Activated CD4-positive, CD25-positive, alpha-beta regulatory T cell (primary cell): ENCODE measurements at regions not wholly inside any gene's neighbourhood (a gene's known extent, or its start where the extent isn't known, plus 50 kb on each side); places are given as distances from the start of the nearest gene placed in this dataset.
"Not testable (repeated sequence)": the region's sequence is repeated elsewhere in the genome, so short reads cannot be mapped to it uniquely, and the experiment has no call there.

ENCODE experiments used
- DNase-seq, 4 experiments: peaks; one replicate each; lab custom pipeline; 2025; lab: John Stamatoyannopoulos, UW

- DNase-seq = not testable (repeated sequence)
These were observed 54.1 kb upstream of the NBPF9 start for GRCh38 chr1:149157409-149157808.

DNA sequence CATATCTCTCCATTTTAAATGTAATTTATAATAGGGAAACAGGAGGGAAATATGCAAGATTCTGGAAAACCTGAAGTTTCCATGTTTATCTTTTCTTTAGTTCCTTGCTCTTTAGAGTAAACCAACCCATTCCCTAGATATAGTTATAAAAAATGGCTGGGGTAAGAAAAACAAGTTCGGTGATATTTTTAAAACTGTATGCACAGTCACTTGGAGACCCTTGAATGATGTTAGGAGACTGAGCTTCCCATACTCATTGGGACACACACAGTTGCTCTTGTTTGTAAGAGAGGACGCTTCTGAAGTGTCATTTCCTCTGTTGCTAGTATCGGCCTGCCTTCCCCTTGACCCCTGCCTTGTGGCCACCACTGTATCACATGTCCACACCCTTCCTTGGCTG is 55.0 kb upstream of the NBPF9 start:
- DNase-seq = not testable (repeated sequence)

DNA sequence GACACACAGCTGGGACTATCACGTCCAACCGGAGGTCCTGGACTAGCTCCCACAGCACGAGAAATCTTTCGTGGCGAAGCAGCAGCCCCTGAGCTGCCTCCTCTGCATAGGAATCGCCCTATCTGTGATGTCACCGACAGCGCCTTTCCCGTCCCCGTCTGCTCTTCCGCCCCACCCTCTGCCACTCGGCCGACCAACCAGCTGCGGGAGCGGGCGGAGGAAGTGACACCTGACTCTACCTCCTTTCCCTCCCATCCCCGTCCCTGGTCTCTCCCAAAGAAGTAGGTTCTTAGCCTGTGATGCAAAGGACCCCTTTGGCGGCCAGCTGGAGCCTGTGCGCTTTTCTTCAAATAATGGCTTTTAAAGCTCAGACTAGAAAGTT is 59.7 kb upstream of the NBPF9 start:
- not testable (repeated sequence) for DNase-seq

- not testable (repeated sequence) for DNase-seq
These were observed 71.4 kb upstream of the NBPF9 start for GRCh38 chr1:149174765-149175164.

DNA sequence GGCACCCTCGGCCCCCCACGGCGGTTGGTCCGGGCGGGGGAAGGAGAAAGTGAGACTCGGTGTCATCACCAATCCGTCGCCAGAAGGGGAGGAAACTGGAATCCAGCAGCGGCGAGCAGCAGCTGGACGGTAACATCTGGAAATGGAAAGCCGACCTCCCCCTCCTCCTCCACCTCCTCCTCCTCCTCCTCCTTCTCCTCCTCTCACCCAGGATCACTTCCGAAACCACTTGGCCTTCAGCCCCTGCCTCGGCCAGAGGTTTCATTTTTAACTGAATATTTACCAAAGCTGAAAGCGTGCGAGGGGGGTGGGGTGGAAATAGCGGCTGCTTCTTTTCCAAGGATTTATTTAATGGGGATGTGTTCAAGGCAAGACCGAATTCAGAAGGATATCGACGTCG is 72.5 kb upstream of the NBPF9 start:
- DNase-seq = not testable (repeated sequence)

DNA sequence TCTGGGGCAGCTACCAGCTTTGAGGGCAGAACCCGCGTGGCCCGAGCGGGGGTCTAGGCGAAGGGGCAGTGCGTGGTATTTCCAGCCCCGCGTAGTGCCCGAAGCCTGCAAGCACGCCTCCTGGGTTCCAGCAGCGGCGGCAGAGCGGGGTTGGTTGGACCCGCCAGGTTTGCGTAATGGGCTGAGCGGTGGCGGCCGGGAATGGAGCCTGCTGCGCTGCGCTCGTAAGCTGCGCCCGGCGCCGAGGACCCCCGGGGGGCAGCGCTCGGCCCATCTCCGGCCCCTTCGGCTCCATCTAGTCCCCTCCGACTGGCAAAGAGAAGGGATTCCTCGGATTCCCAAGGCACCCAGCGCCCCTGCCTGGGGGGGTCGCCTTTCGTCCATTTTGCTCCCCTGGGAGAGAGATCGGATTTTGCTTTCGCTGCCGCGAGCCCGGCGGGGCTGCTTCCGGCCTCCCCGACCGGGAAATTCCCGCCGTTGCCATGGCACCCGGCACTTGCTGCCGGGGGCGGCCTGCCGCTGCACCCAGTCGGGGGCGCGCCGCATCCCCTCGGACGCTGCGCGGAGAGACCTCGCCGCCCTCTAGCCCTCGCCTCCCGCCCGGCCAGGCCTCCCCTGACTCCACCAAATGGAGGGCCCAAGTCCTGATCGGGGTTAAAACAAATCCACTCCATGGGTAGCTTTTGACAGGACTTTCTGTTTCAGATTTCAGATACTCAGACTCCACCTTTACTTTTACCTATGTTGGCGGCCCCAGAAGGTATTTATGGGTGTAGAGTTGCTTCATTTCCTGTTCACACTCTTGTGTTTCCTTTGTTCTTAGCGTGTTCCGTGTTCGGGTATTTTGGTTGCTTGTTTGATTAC is 73.3 kb upstream of the NBPF9 start:
- DNase-seq = peak; percentile 5 to 38 (median 24)

GRCh38 chr1:149190742-149191141 is 87.4 kb upstream of the NBPF9 start:
- not testable (repeated sequence) for DNase-seq

DNA sequence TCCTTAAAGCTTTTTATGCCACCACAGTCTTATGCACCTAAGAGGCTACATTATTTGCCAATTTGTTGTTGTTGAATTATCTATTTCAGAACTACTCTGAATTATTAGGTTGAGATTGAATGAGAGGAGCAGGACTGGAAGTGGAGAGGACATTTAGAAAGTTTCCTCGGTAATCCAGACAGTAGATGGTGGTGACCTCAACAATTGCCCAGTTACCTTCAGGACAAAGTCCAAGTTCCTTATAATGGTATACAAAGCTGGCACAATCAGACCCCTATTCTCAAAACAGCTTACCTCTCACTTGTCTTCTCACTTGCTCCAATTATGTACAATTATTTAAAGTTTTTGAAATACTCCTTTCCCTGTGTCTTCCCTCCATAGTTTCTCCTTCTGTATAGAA is 93.3 kb upstream of the NBPF9 start:
- DNase-seq = not testable (repeated sequence)

GRCh38 chr1:149200567-149200966 is 97.2 kb upstream of the NBPF9 start:
- DNase-seq = not testable (repeated sequence)

- DNase-seq = not testable (repeated sequence)
These were observed 98.9 kb upstream of the NBPF9 start for GRCh38 chr1:149202283-149202682.

DNA sequence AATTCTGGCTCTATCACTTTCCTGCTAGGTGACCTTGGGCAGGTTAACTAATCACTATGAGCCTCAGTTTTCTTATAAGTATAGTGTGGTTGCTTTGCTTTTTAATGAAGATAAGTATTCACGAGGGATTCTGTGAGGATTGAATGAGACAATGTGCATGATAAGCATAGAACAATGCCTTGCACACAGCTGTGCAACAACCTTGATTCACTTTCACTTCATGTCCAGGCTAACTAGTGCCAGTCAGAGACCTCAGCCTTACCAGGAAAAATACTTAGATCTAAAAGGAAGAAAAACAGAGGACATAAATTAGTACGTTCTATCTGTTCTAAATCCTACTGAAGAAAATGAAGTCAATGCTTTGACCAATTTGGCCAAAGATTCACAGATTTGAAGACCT is 101.0 kb upstream of the NBPF9 start:
- not testable (repeated sequence) for DNase-seq

DNA sequence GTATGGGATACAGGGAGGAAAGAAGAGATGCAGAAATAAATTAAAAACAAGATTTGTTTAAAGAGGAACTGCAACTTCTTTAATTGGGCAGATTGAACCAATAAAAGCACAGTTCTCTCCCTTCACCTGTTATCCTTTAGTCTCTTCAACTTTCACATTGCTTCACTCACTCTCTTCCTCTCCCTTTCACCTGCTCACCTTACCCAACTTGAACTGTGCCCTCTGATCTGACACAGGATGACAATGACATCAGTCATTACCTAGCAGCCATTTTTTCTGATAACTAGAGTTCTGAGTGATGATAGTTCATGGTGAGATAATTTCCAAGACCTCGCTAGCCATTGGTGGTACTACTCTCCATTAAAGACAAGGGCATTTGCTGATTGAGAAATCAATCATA is 105.5 kb upstream of the NBPF9 start:
- DNase-seq = not testable (repeated sequence)

DNA sequence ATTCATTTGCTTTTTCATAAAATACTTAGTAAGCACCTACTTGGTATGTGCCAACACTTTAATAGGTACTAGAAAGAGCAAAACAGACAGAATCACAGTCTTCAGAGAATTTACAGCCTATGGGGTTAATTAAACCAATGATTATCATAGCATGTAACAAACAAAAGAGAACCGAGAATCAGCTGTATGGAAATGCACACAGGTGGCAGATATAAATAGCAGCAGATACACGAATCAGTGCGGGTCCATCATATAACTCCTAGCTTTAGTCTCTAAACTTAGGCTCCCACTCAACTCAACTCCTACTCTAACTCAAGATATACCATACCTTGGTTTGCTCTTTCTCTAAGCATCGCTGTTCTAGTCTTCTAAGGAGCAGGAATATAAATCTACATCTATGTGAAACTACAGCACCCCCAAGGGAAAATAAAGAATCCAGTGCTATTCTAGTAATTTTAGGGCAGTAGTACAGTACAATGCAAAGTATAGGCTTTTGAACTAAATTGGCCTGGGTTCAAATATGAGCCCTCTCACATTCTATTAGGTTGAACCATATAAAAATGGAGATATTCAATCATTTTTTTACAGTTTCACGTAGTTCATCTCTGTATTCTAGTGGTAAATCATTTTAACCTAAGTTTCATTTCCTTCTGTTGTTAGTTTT is 108.5 kb upstream of the NBPF9 start:
- not testable (repeated sequence) for DNase-seq

DNA sequence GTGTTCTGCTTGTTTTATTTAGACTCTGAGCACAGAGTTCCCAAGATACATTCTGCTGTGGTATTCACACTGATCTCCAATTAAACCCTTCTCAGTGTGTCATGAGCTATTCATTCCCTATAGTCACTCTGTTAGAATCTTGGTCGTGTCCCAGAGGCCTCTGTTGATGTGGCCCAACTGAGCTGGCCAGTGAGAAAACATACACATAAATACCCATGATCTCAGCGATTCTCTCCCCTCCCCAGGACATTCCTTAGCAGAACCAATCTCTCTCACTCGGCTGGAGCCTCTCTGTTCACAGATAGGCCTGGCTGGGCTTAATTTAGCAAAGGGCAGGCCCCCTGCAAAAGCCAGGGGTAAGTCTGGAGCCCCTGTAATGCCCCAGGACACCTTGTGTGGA is 109.6 kb upstream of the NBPF9 start:
- not testable (repeated sequence) for DNase-seq

DNA sequence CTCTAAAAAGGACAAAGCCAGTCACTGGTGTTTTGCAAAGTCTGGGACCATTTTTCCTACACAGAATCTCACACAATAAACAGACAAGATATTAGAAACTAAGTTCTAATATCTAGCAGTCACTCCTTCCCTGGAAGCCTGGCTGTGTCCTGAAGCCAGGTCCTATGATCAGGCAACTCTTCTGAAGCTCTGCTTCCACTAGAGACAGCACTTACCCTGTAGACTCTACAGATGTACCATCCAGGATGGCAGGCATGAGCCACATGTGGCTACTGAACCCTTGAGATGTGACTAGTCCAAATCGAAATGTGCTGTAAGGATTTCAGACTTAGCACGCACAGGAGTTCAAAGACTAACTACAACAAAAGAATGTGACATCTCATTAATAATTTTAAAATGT is 110.3 kb upstream of the NBPF9 start:
- DNase-seq = not testable (repeated sequence)

GRCh38 chr1:149218080-149218988 is 115.0 kb upstream of the NBPF9 start:
- DNase-seq = not testable (repeated sequence)

DNA sequence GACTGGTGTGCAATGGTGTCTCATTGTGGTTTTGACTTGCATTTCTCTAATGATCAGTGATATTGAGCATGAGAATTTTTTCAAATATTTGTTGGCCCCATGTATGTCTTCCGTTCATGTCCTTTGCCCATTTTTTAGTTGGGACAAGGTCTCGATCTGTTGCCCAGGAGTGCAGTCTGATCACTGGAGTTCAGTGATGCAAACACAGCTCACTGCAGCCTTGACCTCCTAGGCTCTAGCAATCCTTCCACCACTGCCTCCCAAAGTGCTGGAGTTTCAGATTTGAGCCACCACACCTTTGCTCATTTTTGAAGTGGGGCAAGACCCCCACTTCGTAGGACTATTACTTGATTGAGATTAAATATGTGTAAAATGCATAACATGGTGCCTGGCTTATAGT is 116.2 kb upstream of the NBPF9 start:
- DNase-seq = not testable (repeated sequence)

- DNase-seq = not testable (repeated sequence)
These were observed 117.2 kb upstream of the NBPF9 start for GRCh38 chr1:149220463-149221074.

DNA sequence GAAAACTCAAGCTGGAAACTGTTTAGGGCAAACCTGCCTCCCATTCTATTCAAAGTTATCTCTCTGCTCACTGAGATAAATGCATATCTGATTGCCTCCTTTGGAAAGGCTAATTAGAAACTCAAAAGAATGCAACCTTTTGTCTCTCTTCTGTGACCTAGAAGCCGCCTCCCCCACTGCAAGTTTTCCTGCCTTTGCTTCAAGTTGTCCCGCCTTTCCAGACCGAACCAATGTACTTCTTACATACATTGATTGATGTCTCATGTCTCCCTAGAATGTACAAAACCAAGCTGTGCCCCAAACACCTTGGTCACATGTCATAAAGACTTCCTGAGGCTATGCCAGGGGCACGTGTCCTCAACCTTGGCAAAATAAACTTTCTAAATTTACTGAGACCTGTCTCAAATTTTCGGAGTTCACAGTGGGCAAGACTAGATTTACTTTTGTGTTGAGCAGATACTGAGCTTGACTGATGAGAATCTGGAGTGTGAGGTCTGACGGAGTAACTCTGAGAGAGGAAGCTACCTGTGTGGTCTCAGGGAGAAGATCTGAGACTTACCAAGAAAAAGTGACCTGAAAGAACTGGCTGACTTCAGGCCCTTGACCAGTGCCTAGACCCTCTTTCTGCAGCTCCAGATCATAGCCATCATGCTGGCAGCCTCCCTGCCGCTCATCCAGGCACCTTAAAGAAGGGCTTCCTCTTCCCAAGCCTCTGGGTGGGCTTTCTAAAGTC is 124.7 kb upstream of the NBPF9 start:
- DNase-seq = not testable (repeated sequence)

DNA sequence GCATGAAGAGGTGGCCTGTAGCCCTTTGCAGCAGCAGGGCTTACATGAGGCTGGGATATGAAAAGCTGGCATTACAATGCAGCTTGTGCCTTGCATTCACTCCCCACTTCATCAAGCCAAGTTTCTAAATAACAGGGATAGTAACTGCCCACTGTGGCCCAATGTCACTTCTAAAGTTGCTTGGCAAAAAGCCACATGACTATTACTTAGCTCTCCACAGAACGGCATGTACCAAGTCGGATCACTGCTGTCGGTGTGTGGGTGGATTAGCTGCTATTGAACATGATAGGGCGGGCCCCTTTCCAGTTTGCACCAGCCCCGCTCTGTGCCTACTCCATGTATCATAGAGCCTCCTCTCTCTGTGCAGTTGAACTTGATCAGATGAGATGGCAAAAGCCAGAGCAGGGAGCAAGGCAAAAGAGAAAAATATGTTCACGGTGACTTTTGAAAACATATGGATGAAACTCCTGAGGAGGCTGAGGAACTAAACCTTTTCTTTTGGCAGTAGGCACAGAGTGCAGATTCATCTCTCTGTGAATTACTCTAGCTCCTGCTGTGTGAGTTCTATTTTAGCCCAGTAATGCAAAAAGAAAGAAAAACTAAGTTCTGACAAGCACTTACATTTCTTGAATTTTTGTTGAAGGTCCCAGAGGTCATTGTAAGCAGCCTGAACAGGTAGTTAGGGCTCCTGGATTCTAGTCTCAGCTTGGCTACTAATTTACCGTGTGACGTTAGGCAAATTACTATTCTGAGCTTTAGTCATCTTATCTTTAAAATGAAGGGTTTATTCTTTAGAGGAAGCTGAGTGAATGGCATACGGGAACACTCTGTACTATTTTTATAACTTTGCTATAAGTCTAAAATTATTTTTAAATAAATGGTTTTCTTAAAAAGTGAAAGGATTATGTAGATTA is 125.6 kb upstream of the NBPF9 start:
- not testable (repeated sequence) for DNase-seq
